Urothelium cell line (cell line): ENCODE measurements at regions not wholly inside any gene's neighbourhood (a gene's known extent, or its start where the extent isn't known, plus 50 kb on each side); places are given as distances from the start of the nearest gene placed in this dataset.

Source experiments
- DNase-seq: peaks from one replicate; pipeline ENCODE4 v3.0.0; 2011; ENCODE audit warnings: low spot score, mixed read lengths
- FAIRE-seq: peaks from 2 replicates; lab custom pipeline; 2011; peaks lifted over from hg19 to GRCh38; lab: Jason Lieb, UNC

- no peak for DNase-seq
- FAIRE-seq = no peak
These were observed 126.7 kb upstream of the AGA start for GRCh38 chr4:177568931-177569330.

- FAIRE-seq = no peak
- DNase-seq = no peak
These were observed 127.2 kb upstream of the AGA start for GRCh38 chr4:177569434-177569833.

GRCh38 chr4:177573507-177573906, 131.3 kb upstream of the AGA start:
- FAIRE-seq (no peak), DNase-seq (peak; percentile 18)

DNA sequence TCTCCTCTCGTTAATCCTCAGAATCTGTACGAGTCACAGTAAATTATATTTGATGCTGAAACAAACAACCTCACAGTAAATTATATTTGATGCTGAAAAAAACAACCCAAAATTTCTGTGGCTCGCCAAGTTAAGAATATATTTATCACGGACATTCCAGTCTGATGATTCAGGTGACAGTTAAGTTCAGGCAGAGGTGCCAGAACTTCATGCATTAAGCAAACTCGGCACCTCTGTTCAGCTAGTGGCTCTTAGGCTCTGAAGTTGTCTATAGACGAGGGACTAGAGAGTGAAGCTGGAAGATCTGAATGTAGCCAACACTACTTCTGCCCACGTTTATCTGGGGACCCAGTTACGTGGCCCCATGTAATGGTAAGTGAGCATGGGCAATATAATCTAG, 132.2 kb upstream of the AGA start:
- DNase-seq = peak; percentile 46
- FAIRE-seq = no peak

DNA sequence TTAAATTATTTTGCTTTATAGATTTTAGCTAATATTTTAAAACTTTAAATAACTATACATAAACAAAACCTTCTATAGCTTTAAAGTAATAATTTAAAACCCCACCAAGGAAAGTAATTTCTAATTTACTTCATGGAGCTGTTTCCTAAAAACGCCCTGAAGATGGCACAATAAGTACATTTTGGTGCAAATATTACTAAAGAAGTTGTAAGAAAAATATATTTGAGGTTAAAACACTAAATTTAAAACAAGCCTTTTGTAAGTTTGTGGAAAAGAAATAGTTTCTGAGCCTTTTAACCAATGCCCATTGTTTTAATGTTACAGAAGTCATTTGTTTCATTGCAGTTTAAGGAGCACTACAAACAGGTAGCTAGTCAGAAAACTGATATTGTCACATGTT, 137.4 kb upstream of the AGA start:
- no peak for DNase-seq
- FAIRE-seq = no peak

DNA sequence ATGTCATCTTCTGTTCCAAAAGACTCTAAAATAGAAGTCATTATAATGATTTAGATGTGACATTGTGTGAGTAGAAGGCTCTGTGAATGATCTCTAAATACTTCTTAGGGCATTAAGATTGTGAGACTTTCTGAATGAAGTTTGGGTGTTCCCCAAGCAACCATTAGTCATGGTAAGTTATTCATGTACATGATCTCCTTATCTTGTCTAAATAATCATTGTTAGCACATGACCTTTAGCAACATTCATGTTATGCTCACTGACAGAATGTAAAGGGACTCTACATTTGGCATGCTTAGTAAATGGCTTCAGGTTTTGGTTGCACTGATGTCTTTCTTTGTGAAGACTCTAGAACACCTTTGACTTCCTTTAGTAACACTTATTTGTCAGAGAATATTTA, 140.8 kb upstream of the AGA start:
- no peak for FAIRE-seq
- no peak for DNase-seq

DNA sequence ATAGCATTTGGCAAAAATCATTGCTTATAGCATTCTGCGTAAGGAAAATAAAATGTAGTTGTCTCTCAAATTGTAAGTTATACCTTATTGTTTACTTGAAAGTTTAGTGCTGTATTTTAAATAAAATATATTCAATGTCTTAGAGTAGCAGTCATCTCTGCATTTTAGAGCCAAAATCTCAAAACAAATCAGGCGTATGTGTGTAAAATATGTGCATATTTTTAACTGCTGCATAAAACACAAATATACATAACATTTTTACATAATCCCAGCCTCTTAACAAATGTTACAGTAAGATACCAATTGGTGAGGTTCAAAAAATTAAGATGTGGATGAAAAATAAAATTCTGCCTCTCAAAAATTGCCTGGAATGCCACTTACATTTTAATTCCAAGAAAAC, 145.8 kb upstream of the AGA start:
- no peak for FAIRE-seq
- DNase-seq = no peak

GRCh38 chr4:177595386-177595785, 153.1 kb upstream of the AGA start:
- DNase-seq = no peak
- no peak for FAIRE-seq

- DNase-seq = peak; percentile 87
These were observed 153.8 kb upstream of the AGA start for GRCh38 chr4:177596035-177596434.

DNA sequence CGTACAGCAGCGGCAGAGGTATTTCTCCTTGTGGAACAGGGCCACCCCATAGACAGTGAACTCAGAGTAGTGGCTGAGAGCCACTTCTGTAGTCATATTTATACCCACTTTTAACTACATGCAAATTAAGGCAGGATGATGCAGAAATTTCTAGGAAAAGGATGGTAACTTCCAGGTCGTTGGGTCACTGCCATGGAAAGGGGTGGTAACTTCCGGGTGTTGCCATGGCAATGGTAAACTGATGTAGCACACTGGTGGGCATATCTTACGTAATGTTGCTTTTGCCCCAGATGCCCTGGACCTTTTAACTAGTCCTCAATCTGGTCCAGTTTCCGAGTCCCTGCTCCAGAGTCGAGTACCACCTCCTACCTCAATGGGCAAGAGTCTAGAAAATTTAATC, 154.8 kb upstream of the AGA start:
- FAIRE-seq (no peak), DNase-seq (no peak)

More at GRCh38 chr4:177596035-177596434, 153.8 kb upstream of the AGA start:
- no peak for FAIRE-seq

GRCh38 chr4:177605252-177605651, 163.0 kb upstream of the AGA start:
- FAIRE-seq = no peak
- DNase-seq = no peak

DNA sequence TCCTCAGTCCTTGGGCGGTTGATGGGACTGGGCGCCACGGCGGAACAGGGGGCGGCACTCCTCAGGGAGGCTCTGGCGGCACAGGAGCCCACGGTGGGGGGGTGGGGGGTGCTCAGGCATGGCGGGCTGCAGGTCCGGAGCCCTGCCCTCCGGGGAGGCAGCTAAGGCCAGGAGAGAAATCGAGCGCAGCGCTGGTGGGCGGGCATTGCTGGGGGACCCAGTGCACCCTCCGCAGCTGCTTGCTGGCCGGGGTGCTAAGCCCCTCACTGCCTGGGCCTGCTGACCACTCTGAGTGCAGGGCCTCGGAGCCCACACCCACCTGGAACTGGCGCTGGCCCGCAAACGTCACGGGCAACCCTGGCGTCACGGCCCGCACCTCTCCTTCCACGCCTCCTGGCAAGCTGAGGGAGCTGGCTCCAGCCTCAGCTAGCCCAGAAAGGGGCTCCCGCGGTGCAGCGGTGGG, 164.9 kb upstream of the AGA start:
- no peak for FAIRE-seq
- DNase-seq = no peak

DNA sequence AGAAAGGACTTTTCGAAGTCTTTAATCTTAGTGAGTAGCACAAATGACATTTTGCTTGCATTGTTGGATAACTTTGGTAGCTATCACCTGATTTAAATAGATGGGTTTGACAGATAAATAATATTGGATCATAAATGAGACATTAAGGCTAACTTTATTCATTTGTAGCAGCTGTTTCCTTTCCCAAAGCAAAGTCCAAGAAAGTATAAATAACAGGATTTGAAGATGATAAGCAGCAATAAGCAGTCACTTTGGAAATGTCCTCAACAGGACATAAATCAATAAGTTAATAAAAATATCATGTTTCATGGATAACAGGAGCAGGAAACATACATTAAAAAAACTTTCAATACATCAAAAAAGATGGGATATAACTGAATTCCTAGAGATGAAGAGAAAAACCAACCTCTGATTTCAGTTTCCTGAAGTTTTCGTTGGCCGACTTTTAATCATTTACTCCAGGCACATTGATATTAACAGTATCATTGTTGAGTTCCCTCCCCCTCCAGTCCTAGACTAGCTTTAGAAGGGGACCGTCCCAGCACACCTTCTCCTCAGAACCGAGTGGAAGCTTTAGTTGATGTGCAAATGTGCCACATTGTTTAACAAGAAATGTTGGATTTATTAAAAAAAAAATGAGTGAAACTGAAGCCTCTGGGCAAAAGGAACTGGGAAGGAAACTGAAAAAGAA, 169.9 kb upstream of the AGA start:
- no peak for FAIRE-seq
- no peak for DNase-seq

DNA sequence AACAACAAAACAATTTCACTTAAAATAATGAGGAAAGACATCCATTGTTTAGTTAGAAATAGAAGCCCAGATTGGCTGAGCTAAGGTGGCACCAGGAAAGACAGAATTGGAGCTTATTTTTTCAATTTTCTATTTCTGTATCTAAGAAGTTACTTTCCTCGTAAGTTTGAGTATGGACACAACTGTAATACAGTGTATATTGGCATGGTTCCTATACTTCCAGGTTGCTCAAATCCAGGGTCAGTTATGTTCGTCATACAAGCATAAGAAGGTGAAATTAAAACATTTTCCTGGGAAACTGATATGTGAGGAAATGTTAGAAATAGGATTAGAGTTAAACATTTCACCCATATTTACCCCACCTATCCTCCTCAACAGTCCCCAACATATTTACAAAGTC, 170.4 kb upstream of the AGA start:
- no peak for FAIRE-seq
- no peak for DNase-seq

- FAIRE-seq = no peak
These were observed 190.2 kb upstream of the AGA start for GRCh38 chr4:177632481-177632880.

DNA sequence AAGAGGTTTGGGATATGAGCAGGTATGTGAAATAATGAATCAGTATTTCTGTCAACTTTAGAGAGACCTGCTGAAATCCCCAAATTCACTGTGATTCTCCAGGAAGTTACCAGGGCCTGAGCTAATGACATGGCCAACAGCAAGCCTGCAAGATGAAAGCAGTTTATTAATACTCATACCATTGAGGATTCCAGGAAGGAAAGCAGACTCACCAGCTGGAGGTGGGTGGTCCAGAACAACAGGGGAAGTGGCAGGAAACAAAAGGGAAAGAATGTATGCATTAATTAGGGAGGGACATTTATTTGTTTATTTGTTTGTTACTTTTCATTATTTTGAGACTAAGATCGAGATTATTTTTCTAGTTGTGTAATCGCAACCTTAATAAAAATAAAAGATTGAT, 196.6 kb upstream of the AGA start:
- FAIRE-seq = no peak
- no peak for DNase-seq

More at GRCh38 chr4:177632481-177632880, 190.2 kb upstream of the AGA start:
- DNase-seq = peak; percentile 14

DNA sequence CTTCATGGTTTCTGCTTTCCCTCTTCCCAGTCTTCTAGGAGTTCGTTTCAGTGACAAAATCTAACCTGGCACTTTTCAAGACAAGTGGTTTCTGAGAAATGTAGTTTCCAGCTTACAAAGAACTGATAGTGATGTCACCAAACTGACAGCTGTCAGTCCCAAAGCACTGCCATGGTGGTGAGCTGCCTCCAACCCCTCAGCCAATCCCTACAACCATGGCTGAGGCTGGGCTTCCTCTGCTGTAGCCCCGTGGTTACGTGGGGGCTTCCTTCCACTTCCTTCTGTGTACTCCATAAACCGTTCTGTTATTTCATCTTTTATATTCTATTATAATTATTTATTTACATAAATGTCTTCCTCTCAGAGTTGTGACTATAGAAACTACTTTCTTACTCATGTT, 198.6 kb upstream of the AGA start:
- no peak for DNase-seq
- no peak for FAIRE-seq

DNA sequence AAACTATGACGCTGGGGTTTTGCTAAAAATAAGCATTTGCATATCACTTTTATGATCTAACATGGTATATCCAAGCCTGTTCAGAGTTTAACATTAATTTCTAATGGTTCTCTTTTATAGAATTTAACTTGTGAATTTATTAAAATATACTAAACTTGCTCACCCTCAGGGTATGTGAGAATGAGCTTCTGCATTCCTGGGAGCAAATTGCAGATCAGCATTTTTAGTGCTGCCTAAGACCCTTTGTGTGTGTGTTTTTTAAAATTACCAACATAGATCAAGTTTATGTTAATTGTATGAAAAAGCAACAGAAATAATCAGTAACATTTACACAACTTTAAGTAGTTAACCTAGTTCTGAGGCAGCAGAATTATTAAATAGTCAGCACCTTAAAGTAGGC, 218.0 kb upstream of the AGA start:
- FAIRE-seq = no peak

DNA sequence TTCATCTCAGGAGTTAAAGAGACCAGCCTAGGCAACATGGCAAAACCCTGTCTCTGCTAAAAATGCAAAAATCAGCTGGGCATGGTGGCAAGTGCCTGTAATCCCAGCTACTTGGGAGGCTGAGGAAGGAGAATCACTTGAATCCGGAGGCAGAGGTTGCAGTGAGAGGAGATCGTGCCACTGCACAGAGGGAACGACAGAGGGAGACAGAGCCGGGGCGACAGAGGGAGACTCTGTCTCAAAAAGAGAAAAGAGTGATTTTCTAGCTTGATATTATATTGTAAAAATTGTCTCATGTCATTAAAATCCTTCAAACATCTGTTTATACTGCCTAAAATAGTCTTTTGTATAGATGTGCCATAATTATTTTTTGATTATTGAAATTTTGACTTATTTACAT, 225.4 kb upstream of the AGA start:
- no peak for DNase-seq
- no peak for FAIRE-seq

More for the DNA sequence above, 218.0 kb upstream of the AGA start:
- no peak for DNase-seq

GRCh38 chr4:177671387-177671786, 229.2 kb upstream of the AGA start:
- DNase-seq (no peak), FAIRE-seq (no peak)

DNA sequence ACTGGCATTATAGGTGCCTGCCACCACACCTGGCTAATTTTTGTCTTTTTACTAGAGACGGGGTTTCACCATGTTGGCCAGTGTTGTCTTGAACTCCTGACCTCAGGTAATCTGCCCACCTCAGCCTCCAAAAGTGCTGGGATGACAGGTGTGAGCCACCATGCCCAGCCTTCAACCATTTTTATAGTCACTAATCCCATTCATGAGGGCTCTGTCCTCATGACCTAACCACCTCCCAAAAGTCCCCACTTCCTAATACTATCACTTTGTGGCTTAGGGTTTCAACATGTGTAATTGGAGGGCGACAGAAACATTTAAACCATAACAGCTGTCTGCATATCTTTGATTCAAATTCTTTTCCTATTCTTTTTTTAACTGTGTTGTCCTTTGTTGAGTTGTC, 229.6 kb upstream of the AGA start:
- FAIRE-seq = no peak
- no peak for DNase-seq

- no peak for DNase-seq
- no peak for FAIRE-seq
These were observed 231.8 kb upstream of the AGA start for GRCh38 chr4:177673985-177674489.

- FAIRE-seq (no peak), DNase-seq (no peak)
These were observed 238.1 kb upstream of the AGA start for GRCh38 chr4:177680308-177680707.
